HEK293T (cell line): ENCODE measurements at regions not wholly inside any gene's neighbourhood (a gene's known extent, or its start where the extent isn't known, plus 50 kb on each side); places are given as distances from the start of the nearest gene placed in this dataset.

Source experiments
- CTCF ChIA-PET: fragments of 350-600 bp; formaldehyde crosslinking; extraction: SDS; loops from one replicate; lab custom pipeline; 2021; ENCODE audit warnings: antibody characterized with exemption, inconsistent platforms; lab: Yijun Ruan, JAX
- POLR2A ChIA-PET: fragments of 350-600 bp; formaldehyde crosslinking; extraction: SDS; loops from one replicate; lab custom pipeline; 2020; ENCODE audit warnings: antibody characterized with exemption, inconsistent platforms; lab: Yijun Ruan, JAX
- DNase-seq: peaks from one replicate; pipeline ENCODE4 v3.0.0; 2012; ENCODE audit warnings: mixed read lengths; ENCODE audit errors: extremely low spot score
- ARNT ChIP-seq: fragments of 450-650 bp; IDR thresholded peaks from 2 replicates; pipeline ENCODE4 v1.6.1; 2017; ENCODE audit warnings: mild to moderate bottlenecking
- BHLHE40 ChIP-seq: fragments of 450-650 bp; IDR thresholded peaks from 2 replicates; pipeline ENCODE4 v1.6.1; 2016; ENCODE audit warnings: mild to moderate bottlenecking, moderate library complexity, borderline replicate concordance
- CTBP1 ChIP-seq: fragments of 450-650 bp; IDR thresholded peaks from 2 replicates; pipeline ENCODE4 v1.6.1; 2016; ENCODE audit warnings: borderline replicate concordance
- ELF4 ChIP-seq: fragments of 450-650 bp; IDR thresholded peaks from 2 replicates; pipeline ENCODE4 v1.6.1; 2017; ENCODE audit warnings: antibody characterized with exemption
- FOXA1 ChIP-seq: fragments of 450-650 bp; IDR thresholded peaks from 2 replicates; pipeline ENCODE4 v1.6.1; 2016; ENCODE audit warnings: mild to moderate bottlenecking
- FOXK2 ChIP-seq: fragments of 450-650 bp; IDR thresholded peaks from 2 replicates; pipeline ENCODE4 v1.6.1; 2016; ENCODE audit warnings: mild to moderate bottlenecking
- FOXM1 ChIP-seq: fragments of 450-650 bp; IDR thresholded peaks from 2 replicates; pipeline ENCODE4 v1.6.1; 2017; ENCODE audit warnings: mild to moderate bottlenecking, borderline replicate concordance
- HDGF ChIP-seq: fragments of 450-650 bp; IDR thresholded peaks from 2 replicates; pipeline ENCODE4 v1.6.1; 2017; ENCODE audit warnings: antibody characterized with exemption, borderline replicate concordance
- L3MBTL2 ChIP-seq: fragments of 450-650 bp; conservative IDR thresholded peaks from 2 replicates; pipeline ENCODE4 v1.6.1; 2016; ENCODE audit warnings: mild to moderate bottlenecking
- LEF1 ChIP-seq: fragments of 450-650 bp; IDR thresholded peaks from 2 replicates; pipeline ENCODE4 v1.6.1; 2017; ENCODE audit warnings: mild to moderate bottlenecking, borderline replicate concordance
- NFRKB ChIP-seq: fragments of 450-650 bp; IDR thresholded peaks from 2 replicates; pipeline ENCODE4 v1.6.1; 2016; ENCODE audit warnings: mild to moderate bottlenecking, moderate library complexity
- PKNOX1 ChIP-seq: fragments of 450-650 bp; IDR thresholded peaks from 2 replicates; pipeline ENCODE4 v1.6.1; 2016
- SP1 ChIP-seq: fragments of 450-650 bp; IDR thresholded peaks from 2 replicates; pipeline ENCODE4 v1.6.1; 2017
- SUZ12 ChIP-seq: fragments of 450-650 bp; IDR thresholded peaks from 2 replicates; pipeline ENCODE4 v1.6.1; 2016; ENCODE audit warnings: mild to moderate bottlenecking
- TARDBP ChIP-seq: fragments of 450-650 bp; IDR thresholded peaks from 2 replicates; pipeline ENCODE4 v1.6.1; 2016
- ZNF384 ChIP-seq: fragments of 450-650 bp; IDR thresholded peaks from 2 replicates; pipeline ENCODE4 v1.6.1; 2016

GRCh38 chr4:178481564-178481963, 1039.3 kb upstream of the AGA start:
- no peak for DNase-seq
- no peak for TF ChIP-seq ELF4
- no peak for TF ChIP-seq L3MBTL2
- TF ChIP-seq FOXK2, result no peak
- TF ChIP-seq FOXM1, result no peak
- CTCF ChIA-PET, result no interaction called here
- POLR2A ChIA-PET, result no interaction called here

GRCh38 chr4:178523038-178523437, 1080.8 kb upstream of the AGA start:
- ChIA-PET CTCF (no interaction called here), POLR2A (no interaction called here)
- TF ChIP-seq FOXA1, result no peak
- no peak for TF ChIP-seq ZNF384
- no peak for TF ChIP-seq FOXK2
- no peak for TF ChIP-seq LEF1
- TF ChIP-seq BHLHE40, result no peak
- no peak for TF ChIP-seq NFRKB
- TF ChIP-seq HDGF, result no peak
- TF ChIP-seq FOXM1, result no peak
- TF ChIP-seq L3MBTL2, result no peak
- TF ChIP-seq CTBP1, result no peak
- no peak for TF ChIP-seq SUZ12
- TF ChIP-seq TARDBP, result no peak
- no peak for TF ChIP-seq PKNOX1
- no peak for TF ChIP-seq ELF4
- no peak for TF ChIP-seq SP1
- no peak for TF ChIP-seq ARNT
- DNase-seq, result no peak

DNA sequence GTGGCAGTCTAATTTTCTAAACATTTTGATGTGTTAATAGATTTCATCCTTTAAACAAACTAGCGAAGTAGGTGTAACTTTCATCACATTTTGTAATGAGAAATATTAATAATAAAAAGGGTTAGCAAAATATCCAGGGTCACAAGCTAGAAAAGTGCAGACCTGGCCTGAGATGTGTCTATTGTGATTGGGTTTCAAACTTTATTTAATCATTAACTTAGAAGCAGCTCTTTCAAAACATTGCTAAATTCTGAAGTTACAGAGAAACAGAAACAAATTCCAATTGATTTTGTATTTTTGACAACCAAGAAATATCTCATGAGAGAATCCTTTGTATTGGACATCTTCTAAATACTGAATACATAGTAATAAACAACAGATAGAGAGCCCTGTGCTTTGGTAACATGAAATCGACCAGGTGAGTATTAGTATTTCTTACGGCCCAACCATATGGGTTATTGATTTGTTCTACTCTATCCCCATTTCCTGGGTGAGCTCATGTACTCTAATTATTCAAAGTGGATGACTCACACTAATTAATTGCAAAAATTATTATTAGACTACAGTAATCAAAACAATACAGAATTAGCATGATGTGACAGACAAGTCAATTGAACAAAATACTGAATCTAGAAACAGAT, 1093.8 kb upstream of the AGA start:
- POLR2A ChIA-PET, result no interaction called here
- no peak for TF ChIP-seq NFRKB
- no peak for TF ChIP-seq LEF1
- no peak for TF ChIP-seq FOXM1
- TF ChIP-seq HDGF, result no peak
- TF ChIP-seq L3MBTL2, result no peak
- TF ChIP-seq FOXA1, result no peak
- TF ChIP-seq ELF4, result no peak
- TF ChIP-seq ZNF384, result no peak
- no peak for TF ChIP-seq ARNT
- no peak for TF ChIP-seq SUZ12
- no peak for TF ChIP-seq SP1
- TF ChIP-seq FOXK2, result no peak
- no peak for TF ChIP-seq TARDBP
- no peak for TF ChIP-seq BHLHE40
- no peak for TF ChIP-seq CTBP1
- TF ChIP-seq PKNOX1, result no peak
- CTCF ChIA-PET, result no interaction called here
- no peak for DNase-seq

- CTCF ChIA-PET, result no interaction called here
- POLR2A ChIA-PET, result no interaction called here
- no peak for DNase-seq
- TF ChIP-seq ZNF384 (no peak), CTBP1 (no peak), BHLHE40 (no peak), HDGF (no peak), FOXM1 (no peak), FOXK2 (no peak), ELF4 (no peak), SUZ12 (no peak), PKNOX1 (no peak), ARNT (no peak), SP1 (no peak), FOXA1 (no peak), NFRKB (no peak), LEF1 (no peak), TARDBP (no peak)
These were observed 1111.0 kb upstream of the AGA start for GRCh38 chr4:178553201-178553600.

DNA sequence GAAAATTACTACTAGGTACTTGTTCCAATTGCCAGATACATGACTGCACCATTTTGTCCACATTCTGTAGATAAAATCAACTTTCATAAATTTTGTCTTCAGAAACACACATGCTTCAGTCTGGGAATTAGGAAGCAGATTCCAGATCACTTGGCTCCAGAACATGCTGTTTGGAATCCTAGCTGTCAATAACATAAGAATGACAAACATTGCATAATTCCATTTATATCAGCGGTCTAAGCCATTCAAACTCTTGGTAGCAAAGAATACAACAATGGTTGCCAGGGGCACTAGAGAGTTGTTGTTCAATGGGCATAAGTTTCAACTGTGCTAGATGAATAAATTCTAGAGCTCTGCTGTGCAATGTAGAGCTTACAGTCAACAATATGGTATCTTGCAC, 1112.1 kb upstream of the AGA start:
- ChIA-PET POLR2A (no interaction called here), CTCF (no interaction called here)
- DNase-seq, result no peak
- TF ChIP-seq FOXM1 (no peak), LEF1 (no peak), ARNT (no peak), FOXK2 (no peak), FOXA1 (no peak), TARDBP (no peak), PKNOX1 (no peak), NFRKB (no peak), BHLHE40 (no peak), L3MBTL2 (no peak), CTBP1 (no peak), HDGF (no peak)

DNA sequence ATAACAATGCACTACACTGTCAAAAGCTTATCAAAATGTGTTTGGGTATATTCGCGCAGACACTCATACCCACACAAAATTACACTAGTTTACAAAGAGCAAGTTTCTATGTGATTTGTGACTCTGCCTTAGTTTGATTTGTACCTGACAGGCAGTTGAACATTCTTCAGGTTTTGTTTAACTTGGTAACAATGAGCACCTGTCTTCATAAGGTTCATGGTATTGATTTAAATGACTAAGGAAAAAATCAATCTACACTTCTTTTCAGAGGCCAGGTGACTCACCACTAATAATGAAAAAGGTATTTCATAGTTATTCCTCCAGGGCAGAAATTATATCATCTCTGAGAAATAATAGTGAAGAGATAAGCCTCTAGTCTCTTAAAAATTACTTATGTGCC, 1114.6 kb upstream of the AGA start:
- TF ChIP-seq HDGF, result no peak
- TF ChIP-seq BHLHE40, result no peak
- TF ChIP-seq ELF4, result no peak
- no peak for TF ChIP-seq SUZ12
- no peak for TF ChIP-seq NFRKB
- TF ChIP-seq L3MBTL2, result no peak
- no peak for TF ChIP-seq PKNOX1
- no peak for TF ChIP-seq CTBP1
- no peak for TF ChIP-seq ARNT
- TF ChIP-seq FOXK2, result no peak
- no peak for TF ChIP-seq LEF1
- no peak for TF ChIP-seq ZNF384
- TF ChIP-seq TARDBP, result no peak
- no peak for TF ChIP-seq SP1
- TF ChIP-seq FOXM1, result no peak
- no peak for DNase-seq
- CTCF ChIA-PET, result no interaction called here
- POLR2A ChIA-PET, result no interaction called here
